NCI-H1092 (cell line): ENCODE measurements at regions not wholly inside any gene's neighbourhood (a gene's known extent, or its start where the extent isn't known, plus 50 kb on each side); places are given as distances from the start of the nearest gene placed in this dataset.
"Not testable (repeated sequence)": the region's sequence is repeated elsewhere in the genome, so short reads cannot be mapped to it uniquely, and the experiment has no call there.

ENCODE experiments used
- DNase-seq: peaks from one replicate; lab custom pipeline; 2025; lab: John Stamatoyannopoulos, UW

DNA sequence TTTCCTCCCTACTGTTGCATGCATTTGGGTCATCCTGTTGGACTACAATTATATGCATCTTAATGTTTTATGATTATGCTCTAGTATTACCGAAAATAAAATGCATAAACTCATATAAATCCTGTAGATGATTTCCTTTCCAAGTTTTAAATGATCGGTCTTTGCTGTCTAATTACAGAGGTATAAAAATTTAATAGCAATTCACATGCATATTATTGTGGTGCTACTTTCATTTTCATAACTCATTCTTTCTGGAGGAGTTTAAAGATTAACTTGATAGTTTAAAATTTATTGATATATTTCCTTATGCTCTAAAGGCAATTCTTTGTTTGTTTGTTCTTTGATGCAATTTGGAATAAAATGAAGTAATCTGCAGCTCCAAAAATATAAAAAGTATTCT is 1475.1 kb downstream of the MAT2B start:
- DNase-seq = no peak

DNA sequence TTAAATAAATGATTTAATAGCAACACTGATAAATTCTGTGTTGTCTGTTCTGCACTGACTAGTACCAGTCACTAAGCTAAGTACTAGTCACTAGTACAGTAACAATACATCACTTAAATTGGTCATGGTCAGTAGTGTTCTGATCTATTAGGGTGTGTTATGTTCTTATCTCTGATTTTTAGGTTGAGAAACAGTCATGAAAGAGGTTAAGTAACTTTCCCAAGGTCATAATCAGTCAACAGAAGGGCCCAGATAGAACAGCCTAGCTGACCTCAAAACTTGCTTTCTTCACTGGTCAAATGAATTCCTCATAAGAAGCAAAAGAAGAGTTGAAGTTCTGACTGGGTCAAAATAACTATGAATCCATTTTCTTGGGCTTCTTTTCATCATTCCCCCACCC is 1492.7 kb downstream of the MAT2B start:
- DNase-seq = no peak

DNA sequence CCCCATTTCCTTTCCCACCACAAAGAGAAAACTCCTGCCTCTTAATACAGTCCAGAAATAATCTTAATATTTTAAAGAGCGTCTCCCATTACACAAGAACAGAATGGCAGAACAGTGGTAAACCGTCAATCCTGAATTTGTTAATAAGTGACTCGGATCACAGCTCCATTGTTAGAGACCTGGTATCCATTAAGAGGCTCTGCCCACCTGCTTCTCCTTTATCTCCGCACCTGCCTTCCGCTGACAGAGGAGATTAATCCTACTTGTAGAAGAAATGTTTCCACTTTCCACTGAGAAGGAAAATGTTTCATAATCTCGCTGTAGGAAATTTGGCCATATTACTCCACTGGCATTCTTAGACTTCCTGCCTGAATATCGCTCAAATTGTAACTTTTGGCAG is 1493.2 kb downstream of the MAT2B start:
- DNase-seq = no peak

DNA sequence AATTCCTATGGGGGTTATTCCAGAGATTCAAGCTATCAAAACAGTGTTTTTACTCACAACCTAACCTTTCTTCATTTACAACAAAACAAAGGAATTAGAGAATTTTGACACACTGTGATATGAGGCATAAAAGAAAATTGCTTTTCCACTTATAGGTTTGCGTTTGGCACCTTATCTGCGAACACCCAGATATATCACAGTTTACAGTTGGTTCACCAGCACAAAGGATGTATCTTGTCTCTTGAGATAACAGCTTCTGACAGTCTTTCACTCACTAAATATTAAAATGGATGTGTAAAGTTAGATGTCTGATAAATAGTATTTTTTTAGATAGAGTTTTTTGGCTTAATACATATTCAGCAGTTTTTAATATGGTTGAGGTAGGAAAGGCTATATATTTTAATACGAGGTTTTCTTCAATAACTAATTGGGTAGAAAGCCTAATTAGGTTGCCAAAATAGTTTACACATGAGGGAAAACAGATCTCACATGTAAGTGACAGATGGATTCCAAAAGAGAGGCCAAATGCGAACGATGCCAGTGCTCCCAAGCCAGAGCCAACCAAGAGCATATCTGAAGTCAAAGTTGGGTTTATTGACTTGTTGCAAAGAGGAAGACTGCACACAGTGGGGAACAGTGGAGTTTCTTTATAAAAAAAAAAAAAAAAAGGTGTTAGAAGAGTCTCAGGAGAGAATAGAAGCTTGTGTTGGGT is 1495.2 kb downstream of the MAT2B start:
- no peak for DNase-seq

DNA sequence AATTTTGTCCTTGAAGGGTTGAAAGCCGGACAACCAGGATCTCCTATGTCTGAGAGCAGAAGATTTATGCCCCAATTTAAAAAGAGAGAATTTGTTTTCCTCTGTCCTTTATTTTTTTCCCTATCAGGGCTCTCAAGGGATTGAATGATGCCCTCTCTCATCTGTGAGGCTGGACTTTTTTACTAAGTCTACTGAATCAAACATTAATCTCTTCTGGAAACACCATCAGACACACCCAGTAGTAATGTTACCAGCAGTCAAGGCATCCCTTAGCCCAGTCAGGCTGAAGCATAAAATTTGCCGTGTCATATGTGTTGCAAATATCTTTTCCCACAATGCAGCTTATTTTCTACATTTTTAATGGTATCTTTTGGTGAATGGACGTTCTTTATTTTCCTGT is 1497.9 kb downstream of the MAT2B start:
- DNase-seq = no peak

DNA sequence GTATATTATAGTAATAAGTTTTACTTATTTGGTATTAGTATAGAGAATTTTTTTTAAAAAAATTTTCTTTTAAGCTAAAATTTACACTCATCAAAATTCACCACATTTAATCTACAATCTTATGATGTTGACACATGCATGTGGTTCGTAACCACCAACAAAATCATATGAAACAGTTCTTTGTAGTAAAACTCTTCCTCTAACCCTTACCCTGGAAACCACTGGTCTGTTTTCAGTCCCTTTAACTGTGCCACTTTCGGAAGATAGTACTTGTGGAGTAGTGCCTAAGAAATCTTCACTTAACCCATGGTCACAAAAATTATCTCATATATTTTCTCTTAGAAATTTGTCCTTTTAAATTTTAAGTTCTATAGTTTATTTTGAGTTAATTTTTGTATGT is 1498.8 kb downstream of the MAT2B start:
- no peak for DNase-seq

DNA sequence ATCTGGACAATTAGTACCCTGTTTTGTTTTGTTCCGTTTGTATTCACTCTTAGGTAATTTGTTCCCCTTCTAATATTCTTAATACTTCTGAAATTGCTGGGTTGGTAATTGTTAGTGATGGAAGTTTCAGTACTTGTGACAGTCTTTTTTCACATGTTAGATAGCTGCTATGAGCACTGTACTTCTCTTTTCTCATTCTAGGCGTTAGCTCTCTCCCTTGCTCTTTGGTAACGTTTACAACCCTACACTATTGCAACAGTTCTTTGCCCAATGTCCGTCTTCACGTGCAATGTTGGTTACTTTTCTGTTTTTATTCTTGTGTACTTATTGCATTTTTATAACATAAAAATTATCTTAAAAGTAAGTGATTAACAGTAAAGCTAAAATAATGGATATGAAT is 1509.0 kb downstream of the MAT2B start:
- DNase-seq = no peak

DNA sequence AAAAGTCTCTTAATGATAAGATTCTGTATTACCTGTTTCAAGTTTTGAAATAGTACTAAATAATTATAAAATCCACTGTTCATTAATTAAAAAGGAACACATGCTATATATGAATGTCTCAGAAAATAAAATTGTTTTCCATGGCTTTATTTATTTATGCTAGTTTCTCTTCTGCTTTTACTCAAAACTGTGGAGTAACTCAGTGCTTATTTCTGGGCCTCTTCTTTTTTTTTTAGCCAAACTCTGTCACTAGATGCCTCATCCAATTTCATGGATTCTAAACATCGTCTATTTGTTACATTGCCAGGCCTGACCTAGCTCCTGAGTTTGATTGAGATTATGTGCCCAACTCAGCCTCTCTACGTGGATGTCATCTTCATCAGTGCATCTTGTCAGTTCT is 1509.7 kb downstream of the MAT2B start:
- DNase-seq = no peak

DNA sequence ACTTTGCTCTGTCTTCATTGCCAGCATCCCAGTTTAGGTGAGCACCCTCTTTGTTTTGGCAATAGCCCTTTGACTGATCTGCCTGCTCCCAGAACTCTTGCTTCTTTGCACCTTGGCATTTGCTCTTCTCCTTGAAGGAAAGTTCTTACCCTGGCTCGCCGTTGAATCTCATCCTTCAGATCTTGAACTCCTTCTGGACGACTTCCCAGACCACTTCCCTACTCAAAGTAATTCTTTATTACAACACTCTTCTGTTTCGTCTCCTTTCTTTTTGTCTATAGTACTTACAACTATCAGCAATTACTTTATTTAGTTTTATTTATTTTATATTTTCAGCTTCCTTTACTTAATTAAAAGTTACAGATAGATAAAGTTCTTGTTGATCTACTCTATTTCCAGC is 1510.1 kb downstream of the MAT2B start:
- DNase-seq = no peak

DNA sequence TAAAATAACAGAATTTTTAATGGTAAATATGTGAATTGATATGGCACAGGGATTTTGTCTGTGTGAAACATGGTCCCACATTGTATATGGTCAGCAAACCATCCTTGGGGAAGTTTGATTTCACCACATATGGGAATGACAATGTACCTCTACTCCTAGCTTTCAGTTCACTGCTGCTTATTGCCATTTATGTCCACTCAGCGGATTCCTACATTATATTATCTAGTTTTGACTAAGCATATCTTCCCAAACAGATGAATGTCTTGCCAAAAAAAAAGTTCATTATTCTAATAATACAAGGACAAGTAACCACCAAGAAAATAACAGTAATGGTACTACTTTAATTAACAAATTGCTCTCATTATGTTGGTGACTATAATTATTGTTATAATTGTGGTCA is 1521.6 kb downstream of the MAT2B start:
- DNase-seq = no peak

DNA sequence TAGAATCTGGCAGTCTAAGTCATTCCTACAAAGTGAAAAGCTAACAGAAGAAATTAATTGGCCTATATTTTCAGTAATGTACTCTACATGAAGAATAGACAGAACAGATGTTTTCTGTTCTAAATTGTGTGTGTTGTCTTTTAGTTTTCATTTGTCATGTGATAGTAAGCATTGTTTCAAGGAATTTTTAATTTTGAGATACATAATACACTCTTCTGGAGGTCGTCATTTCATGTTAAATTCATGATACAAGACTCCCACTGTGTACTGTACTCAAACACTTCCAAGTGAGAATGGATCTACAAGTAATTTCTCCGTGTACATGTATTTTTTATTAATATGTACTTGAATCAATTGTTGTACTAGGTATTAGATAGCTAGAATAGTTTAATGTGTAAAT is 1522.9 kb downstream of the MAT2B start:
- no peak for DNase-seq

DNA sequence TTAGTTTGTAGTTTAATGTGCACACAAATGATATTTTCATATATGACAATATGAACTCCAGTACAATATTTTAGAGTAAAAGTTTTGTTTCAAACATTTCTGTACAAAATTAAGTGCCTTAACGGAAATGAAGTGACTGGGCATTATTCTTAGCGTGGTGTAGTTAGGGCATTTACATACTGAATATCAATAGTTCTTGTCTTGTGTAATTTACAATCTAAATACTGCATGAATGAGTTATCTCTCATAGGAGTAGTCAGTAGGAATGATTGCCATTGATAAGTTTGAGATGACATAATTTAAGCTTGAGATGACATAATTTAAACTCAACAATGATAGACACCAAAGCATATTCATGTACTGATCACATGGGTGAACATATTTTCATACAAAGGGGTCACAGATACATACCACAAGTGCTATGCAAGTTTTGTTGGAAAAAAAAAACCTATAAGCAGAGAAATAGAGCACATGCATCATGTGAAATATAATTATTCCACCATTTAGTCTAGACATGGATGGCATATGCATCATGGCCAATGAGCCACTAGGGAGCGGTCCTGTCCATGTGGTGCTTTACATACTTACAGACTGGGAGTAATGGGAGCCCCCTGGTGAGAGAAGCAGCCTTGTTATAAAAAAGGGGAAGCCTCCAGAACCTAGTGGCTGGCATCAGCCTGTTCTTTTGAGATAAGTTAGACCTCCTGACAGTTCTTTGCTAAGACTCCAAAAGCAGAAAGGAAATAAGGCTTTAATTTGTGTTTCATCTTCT is 1523.9 kb downstream of the MAT2B start:
- DNase-seq = no peak

DNA sequence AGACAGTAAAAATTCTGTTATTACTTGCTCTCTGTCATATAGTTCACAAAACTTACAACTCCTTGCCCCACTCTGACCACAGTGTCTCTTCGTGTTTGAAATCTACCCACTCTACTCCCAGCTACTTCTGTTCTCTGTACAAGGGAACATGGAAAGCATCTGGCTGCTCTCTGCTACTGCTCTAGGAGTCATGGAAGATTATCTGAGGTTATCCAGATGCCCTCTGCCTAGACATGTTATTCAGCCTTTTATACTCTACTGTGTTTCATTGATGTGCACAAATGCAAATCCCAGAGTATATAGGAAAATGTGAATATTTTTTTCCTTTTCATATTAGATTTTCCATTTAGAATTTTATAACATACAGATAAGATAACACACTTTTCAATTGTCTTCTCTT is 1525.6 kb downstream of the MAT2B start:
- DNase-seq = no peak

DNA sequence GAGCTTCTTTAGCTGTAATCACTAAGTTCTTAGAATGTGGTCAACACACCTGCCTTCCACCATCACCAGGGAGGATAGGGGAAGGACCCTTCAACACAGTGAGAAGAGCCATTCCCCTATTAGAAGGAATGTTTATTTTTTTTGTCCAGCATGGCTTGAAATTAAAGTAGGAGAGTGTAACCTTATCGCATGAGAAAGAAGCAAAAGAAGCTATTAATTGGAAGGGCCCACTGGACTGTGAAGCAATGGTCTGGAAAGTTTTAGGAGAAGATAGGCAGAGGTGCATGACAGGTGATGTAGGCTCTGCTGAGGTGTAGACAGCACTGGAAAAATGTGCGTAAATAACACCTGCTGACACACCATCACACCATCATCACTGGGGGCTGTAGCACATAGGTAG is 1526.0 kb downstream of the MAT2B start:
- DNase-seq = no peak

DNA sequence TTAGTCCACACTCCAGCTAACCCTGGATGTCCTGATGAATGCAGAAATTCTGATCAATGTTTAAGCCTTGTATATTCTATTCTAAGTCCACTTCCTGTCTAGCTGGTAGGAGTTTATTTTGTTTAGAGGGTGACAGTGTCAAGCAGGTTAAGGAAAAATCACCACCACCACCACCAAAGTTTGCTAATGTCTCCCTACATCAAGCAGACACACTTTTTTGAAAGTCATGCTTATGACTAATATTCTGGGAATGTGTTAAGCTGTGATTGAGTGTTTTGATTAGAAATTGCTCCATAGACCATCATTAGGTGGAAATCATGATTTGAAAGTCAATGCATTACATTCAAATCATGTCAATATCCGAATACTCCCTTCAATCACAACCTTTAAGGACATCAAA is 1530.1 kb downstream of the MAT2B start:
- no peak for DNase-seq

DNA sequence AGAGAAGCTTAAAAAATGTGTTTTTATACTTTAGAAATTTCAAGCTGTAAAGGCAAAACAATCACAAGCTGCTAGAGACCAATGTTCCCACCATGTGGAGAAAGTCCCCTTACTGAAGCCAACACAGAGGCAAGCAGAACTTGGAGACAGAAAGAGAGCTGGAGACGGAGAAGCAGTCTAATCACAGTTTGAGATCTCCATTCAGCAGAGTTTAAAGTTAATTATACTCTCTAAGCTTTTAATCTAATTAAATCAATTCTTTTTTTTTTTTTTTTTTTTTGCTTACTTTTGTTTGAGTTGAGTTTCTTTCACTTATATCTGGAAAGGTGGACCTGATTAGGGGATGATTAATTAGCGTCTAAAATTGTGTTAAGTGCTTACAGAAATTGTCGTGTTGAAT is 1534.3 kb downstream of the MAT2B start:
- DNase-seq = no peak

DNA sequence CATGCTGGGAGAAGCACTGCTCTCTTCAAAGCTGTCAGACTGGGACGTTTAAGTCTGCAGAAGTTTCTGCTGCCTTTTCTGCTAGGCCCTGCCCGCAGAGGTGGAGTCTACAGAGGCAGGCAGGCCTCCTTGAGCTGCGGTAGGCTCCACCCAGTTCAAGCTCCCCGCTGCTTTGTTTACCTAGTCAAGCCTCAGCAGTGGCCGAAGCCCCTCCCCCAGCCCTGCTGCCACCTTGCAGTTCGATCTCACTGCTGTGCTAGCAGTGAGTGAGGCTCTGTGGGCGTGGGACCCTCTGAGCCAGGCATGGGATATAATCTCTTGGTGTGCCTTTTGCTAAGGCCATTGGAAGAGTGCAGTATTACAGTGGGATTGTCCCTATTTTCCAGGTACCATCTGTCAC is 1540.5 kb downstream of the MAT2B start:
- not testable (repeated sequence) for DNase-seq

DNA sequence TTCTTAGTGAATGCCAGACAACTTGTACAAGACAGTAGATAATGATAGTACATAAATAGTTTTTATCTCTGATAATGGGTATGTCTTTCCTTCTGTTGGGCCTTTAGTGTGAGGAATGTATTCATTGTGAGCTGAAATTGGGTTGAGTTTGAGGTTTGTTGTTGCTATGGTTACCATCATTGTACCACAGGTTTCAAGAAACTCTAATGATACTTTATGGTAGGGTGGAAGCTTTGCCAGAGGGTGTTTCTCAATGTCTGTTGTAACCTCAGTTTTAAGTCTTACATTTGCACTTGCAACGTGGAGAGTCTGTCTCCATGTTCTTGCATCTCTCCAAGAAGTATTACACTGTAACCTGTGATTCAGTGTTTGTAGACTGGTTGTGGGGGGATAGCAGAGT is 1550.1 kb downstream of the MAT2B start:
- DNase-seq = no peak

DNA sequence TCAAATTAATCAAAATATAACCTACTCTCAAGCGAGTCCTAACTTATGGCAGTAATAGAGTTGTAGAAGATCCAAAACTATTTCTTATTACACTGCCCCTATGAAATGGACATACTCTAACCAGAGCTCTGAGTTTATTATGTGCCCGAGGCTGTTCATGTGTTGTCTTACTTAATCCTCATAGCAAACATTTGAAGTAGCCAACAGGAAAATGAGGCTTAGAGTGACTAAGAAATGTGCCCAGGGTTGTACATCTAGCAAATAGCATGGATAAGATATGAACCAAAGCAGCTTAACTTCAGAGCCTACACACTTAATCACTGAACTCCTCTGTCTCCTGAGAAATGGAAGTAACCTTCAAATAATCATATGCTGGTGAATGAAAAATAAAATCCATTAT is 1551.7 kb downstream of the MAT2B start:
- DNase-seq = no peak

DNA sequence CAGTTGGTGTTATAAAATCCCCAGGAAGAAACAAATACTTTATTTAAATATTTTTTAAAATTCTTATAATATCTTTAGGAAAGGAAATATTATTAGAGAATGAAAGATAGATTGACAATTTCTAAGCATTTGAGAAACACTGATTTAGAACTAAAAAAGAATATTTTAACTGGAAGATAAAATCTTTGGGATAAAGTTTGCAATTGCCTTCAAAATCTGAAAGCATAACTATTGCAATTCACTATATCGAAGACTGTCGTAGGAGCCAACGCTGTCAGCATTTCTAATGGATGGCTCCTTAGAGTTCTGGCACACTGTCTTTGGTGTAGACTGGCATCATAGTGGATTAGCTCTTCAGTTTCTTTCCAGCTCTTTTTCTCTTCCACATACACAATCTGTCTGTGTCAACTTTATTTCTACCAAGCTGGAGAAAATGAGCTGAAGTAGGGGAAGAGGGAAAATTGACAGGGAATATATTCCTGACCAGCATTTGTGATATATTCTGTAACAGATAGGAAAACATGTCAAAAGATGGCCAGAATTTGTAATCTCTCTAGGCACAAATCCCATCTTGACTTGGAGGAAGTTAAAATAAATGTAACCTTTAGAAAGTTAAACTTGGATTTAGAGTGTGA is 1561.4 kb downstream of the MAT2B start:
- DNase-seq = no peak

DNA sequence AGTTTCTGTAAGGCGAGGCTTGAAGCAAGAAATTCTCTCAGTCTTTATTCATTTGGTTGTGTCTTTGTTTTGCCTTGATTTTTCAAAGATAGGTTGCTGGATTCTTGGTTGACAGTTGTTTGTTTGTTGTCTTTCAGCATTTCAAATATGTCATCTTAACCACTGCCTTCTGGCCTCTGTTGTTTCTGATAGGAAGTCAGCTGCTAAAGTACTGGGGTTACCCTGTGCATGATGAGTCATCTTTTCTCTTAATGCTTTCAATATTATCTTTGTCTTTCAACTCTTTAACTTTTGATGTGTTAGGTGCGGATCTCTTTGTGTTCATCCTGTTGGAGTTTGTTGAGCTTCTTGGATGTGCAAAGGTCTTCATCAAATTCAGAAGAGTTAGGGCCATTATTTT is 1571.3 kb downstream of the MAT2B start:
- DNase-seq = no peak

DNA sequence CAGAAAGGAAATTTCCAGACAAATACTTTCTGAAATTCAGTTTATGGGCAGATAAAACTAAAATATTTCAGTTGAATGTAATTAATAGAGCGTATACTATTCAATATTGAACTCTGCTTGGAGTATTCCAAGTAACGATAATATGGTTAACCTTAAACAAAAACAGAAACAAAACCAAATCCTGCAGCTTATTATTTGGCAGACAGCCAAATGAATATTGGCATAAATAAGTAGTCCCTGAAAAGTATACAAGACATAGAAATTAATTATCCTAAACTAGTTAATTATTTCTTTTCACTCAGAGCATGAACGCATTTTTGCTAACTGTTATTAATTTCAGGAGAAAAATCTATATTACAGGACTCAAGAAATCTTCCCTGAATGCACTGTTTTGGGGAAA is 1574.0 kb downstream of the MAT2B start:
- DNase-seq = no peak

DNA sequence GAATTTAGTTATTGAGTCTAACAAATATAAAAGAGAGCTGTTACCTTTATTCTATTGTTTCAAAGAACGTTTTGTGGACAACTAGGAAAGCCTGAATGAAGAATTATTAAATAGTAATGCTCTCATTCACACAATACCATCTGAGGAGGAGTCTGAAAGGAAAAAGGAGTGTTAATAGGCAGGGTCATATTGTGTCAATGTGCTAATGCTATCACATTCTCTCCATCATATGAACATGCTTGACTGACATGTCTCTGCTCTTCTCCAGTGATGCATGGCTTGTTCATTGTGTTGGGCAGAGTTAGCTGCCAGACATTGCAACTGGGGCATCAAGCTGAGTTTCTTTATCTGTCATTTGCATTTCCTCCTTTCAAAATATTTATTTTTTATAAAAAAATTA is 1578.0 kb downstream of the MAT2B start:
- no peak for DNase-seq
